Activated gamma-delta T cell (primary cell): ENCODE measurements at regions not wholly inside any gene's neighbourhood (a gene's known extent, or its start where the extent isn't known, plus 50 kb on each side); places are given as distances from the start of the nearest gene placed in this dataset.

ENCODE experiments used
- DNase-seq: peaks from one replicate; lab custom pipeline; 2025; lab: John Stamatoyannopoulos, UW

- no peak for DNase-seq
Measured at GRCh38 chr1:29709704-29710280, 473.5 kb downstream of the PTPRU start.

DNA sequence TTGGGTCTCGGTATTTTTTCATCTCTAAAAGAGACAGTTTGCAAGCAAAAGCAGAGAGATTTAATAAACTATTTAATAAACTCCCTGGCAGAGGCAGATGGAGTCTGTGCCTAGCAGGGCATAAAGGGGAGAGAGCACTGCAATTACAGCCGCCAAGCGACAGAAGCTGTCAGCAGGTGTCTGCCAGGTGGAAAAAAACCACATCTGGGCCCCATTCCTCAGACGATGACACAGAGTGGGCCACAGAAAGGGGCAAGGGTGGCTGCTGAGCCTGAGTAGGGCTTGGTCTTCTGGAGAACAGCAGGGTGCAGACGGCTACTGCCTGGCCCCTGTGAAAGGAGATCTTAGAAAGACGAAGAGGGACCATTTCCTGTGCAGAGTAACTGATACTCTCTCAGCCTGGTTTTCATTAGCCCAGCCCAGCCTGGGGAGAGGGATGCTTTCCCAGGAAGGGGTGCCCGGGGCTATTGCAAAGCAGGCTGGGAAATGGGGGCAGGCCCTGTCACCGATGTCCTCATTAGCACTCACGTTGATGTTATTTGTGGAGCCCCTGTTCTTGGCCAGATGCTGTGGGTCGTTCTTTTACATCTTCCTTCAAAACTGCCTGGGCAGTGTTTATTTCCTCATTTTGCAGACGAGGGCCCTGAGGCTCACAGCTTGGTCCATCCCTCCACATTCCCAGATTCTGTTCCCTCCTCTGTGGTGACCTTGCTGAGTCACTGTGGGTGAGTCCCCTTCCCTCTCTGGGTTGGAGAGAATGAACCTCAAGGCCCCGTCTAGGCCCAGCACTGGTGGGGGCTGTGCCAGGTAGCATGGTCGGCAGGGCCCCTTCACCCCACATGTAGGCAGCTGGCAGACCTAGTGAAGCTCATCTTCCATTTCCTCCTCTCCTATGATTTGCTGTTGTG is 472.7 kb downstream of the PTPRU start:
- DNase-seq: no peak

DNA sequence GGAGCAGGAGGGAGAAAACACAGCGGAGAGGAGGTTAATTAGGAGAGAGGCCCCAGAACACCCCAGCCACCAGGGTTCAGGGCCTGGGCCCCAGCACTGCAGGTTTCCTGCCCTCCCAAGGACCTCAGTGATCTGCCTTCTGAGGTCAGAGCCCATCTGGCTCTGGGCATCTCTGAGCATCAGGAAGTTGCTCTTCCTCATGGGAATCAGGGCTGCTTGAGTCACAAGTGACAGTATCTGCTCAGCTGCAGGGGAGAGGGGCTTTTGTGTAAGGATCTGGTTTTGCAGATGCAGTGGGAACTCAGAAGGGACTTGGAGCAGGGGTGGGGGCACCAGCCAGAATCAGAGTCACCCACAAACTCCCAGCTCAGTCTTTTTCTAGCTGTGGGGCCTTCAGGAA is 472.1 kb downstream of the PTPRU start:
- DNase-seq: no peak

- no peak for DNase-seq
Measured at GRCh38 chr1:29707796-29708195, 471.5 kb downstream of the PTPRU start.

DNA sequence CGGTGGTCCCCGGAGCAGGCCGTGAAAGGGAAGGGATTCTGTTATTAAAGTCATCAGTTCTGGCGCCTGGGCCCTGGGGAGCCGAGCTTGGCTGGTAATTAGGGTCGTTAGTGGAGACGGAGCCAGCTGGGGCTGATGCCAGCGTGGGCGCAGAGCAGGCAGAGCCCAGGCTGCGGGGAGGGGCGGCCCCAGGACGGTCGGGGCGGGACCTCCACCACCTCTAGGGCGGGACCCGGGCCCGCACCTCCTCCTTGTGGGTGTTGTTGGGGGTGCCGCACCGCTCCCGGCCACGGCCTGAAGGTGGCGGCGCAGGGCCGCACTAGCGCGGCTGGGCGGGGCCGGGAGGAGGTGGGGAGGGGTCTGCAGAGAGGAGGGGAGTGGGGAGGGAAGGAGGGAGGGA is 470.6 kb downstream of the PTPRU start:
- no peak for DNase-seq

DNA sequence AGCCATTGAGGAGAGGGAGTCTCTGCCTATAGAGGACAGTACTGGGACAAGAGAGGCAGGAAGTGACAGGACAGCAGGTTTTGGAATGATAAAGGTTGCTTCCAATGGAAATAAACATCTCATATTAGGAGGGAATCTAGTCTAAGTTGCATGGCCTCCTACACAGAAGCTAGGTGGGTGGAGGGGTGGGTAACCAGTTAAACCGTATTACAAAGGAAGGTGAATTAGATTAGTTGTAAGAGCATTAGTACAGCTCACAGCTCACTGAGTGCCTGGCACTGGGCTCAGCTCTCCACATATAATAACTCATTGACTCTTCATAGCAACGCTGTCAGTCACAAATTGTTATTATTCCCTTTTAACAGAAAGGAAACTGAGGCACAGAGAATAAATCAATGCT is 468.1 kb downstream of the PTPRU start:
- no peak for DNase-seq

- DNase-seq: no peak
Measured at GRCh38 chr1:29703596-29704370, 467.5 kb downstream of the PTPRU start.

DNA sequence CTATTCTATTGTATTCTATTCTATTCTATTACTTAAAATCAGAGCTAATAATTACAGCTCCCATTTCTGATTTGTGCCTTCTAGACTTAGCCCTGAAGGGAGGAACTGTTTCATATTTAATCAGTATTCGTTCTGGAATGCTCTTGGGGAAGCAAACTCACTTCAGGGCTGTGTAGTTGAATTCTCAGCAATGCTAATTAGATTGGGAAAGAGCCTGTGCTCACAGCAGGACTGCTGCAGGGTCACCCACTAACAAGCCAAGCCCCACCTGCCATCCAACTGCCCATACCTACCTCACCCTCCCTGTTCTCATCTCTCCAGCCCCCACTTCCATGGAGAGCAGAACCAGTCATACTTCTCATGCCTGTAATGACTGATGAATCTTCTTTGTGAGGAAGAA is 464.2 kb downstream of the PTPRU start:
- no peak for DNase-seq

- no peak for DNase-seq
Measured at GRCh38 chr1:29698626-29699025, 462.3 kb downstream of the PTPRU start.

DNA sequence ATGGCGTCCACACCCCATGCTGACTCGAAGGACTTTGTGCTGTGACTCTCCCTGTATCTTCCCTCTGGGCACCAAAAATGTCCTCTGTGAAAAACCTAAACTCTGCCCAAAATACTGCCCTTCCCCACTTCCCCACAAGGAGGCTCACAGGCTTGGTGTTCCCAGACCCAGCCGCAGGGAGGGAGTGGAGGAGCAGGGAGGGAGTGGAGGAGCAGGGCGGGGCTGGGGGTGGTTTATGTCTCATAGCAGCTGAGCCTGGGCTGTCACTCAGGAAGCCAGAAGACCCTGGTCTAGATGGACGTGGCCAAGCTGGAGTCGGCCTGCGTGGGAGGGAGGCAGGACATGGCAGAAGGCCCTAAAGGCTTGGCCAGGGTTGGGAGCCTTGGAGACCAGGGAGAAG is 461.7 kb downstream of the PTPRU start:
- DNase-seq: no peak

GRCh38 chr1:29697391-29697780 is 461.1 kb downstream of the PTPRU start:
- DNase-seq: no peak

GRCh38 chr1:29696656-29697390 is 460.5 kb downstream of the PTPRU start:
- no peak for DNase-seq

DNA sequence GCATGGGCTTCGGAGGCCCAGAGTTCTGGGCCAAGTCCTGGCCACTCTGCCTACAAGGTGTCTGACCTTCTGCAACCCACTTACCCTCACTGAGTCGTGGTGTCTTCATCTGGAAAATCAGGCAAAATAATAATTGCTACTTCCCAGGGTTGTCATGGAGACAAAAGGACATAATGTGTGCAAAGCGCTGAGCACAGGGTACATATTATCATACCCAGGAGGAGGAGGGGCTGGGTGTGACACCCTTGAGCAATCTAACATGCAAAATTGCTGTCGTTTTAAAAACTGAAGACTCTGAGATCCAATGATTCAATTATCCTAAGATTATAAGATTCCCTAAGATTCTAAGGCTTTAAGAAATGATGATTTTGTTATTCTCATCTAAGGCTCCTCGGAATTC is 459.5 kb downstream of the PTPRU start:
- DNase-seq: no peak

DNA sequence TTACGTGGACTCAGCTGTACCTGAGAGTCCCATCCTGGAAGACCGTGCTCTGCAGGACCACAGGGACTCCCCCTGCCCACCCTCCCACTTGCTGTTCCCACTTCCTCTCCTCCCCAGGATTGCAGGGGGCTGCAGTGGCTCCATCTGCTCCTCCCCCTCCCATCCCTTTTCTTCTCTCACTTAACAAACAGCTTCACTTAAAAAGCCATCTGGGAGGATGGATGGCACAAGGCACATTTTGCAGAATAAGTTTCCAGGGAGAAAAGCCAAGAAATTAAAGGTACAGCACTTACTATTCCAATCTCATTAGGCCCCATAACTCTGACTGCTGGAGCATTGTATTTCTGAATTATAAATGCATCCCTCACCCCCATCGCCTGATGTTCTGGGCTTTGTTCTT is 458.7 kb downstream of the PTPRU start:
- DNase-seq: no peak

- DNase-seq: no peak
Measured at GRCh38 chr1:29691499-29691898, 455.2 kb downstream of the PTPRU start.

GRCh38 chr1:29690156-29690555 is 453.8 kb downstream of the PTPRU start:
- DNase-seq: no peak

- no peak for DNase-seq
Measured at GRCh38 chr1:29689372-29690030, 453.2 kb downstream of the PTPRU start.

GRCh38 chr1:29688471-29689365 is 452.4 kb downstream of the PTPRU start:
- no peak for DNase-seq

GRCh38 chr1:29687601-29688244 is 451.4 kb downstream of the PTPRU start:
- no peak for DNase-seq

DNA sequence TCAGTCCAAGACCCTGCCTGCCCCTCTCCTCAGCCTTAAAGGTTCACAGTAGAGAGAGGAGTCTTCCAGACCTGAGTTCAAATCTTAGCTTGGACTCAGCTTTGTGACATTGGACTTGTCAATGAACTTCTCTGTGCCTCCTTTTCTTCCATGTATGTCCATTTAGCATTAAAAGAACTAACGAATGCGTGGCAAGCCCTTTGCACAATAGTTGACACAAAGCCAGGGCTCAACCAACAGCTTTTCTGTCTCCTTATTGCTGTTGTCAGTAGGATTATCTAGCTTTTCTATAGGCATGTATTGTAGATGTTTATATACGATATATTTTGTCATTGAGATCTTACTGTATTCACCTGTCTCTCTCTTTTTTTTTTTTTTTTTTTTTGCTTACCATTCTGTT is 450.8 kb downstream of the PTPRU start:
- DNase-seq: no peak
